ENCODE measurements at regions not wholly inside any gene's neighbourhood (a gene's known extent, or its start where the extent isn't known, plus 50 kb on each side); places are given as distances from the start of the nearest gene placed in this dataset.
A peak's percentile ranks its signal among the peaks of the same experiment; 100 is the strongest.
"Not testable (repeated sequence)": the region's sequence is repeated elsewhere in the genome, so short reads cannot be mapped to it uniquely, and the experiment has no call there.

GRCh38 chr18:15164446-15164845 is 416.5 kb downstream of the ANKRD30B start:
- DNase-seq (ENCODE audit: low read depth) = not testable (repeated sequence)

- DNase-seq (ENCODE audit: low read depth) = peak; percentile 0
Observed at GRCh38 chr18:15165048-15165447, 417.1 kb downstream of the ANKRD30B start.

DNA sequence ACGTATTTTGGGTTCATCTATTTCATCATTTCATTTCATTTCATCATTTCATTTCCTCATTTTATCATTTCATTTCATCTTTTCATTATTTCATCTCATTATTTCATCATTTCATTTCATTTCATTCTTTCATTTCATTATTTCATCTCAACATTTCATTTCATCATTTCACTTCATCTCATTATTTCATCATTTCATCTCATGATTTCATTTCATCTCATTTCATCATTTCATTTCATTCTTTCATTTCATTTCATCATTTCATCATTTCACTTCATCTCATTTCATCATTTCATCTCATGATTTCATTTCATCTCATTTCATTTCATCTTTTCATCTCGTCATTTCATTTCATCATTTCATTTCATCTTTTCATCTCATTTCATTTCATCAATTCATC is 445.1 kb downstream of the ANKRD30B start:
- DNase-seq (ENCODE audit: low read depth) = not testable (repeated sequence)

DNA sequence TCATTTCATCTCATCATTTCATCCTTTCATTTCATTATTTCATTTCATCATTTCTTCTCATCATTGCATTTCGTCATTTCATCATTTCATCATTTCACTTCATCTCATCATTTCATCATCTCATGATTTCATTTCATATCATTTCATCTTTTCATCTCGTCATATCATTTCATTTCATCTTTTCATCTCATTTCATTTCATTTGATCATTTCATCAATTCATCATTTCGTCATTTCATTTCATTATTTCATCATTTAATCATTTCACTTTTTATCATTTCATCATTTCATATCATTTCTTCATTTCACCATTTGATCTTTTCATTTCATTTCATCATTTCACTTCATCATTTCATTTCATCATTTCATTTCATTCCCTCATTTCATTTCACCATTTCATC is 445.8 kb downstream of the ANKRD30B start:
- not testable (repeated sequence) for DNase-seq (ENCODE audit: low read depth)

- DNase-seq (ENCODE audit: low read depth) = not testable (repeated sequence)
Observed at GRCh38 chr18:15197338-15198115, 449.6 kb downstream of the ANKRD30B start.

GRCh38 chr18:15198116-15198389 is 450.1 kb downstream of the ANKRD30B start:
- DNase-seq (ENCODE audit: low read depth) = no peak

Data from HT1080 (cell line).